Smooth muscle cell (in vitro differentiated cells): ENCODE measurements at regions not wholly inside any gene's neighbourhood (a gene's known extent, or its start where the extent isn't known, plus 50 kb on each side); places are given as distances from the start of the nearest gene placed in this dataset.

Experiments
- DNase-seq: peaks from one replicate; lab custom pipeline; 2025; ENCODE audit not compliant: unreplicated experiment; lab: John Stamatoyannopoulos, UW
- H2AFZ ChIP-seq: fragments of 200-600 bp; sonication (generic); 2 replicates; pipeline ENCODE4 v1.6.0; 2016; ENCODE audit warnings: antibody characterized with exemption, low read depth, mild to moderate bottlenecking
- H3F3A ChIP-seq: fragments of 200-600 bp; sonication (generic); 2 replicates; pipeline ENCODE4 v1.6.0; 2017; ENCODE audit warnings: antibody characterized with exemption, low read depth
- H3K27ac ChIP-seq: fragments of 200-600 bp; sonication (generic); 2 replicates; pipeline ENCODE4 v1.5.1; 2016; ENCODE audit warnings: low read depth, mild to moderate bottlenecking
- H3K27me3 ChIP-seq: fragments of 200-600 bp; sonication (generic); 2 replicates; pipeline ENCODE4 v1.6.1; 2016; ENCODE audit warnings: low read depth, mild to moderate bottlenecking
- H3K36me3 ChIP-seq: fragments of 200-600 bp; sonication (generic); 2 replicates; pipeline ENCODE4 v1.5.1; 2016; ENCODE audit warnings: low read depth
- H3K4me1 ChIP-seq: fragments of 200-600 bp; sonication (generic); 2 replicates; pipeline ENCODE4 v1.5.1; 2016; ENCODE audit warnings: low read depth
- H3K4me2 ChIP-seq: fragments of 200-600 bp; sonication (generic); 2 replicates; pipeline ENCODE4 v1.6.0; 2016; ENCODE audit warnings: mild to moderate bottlenecking
- H3K4me3 ChIP-seq: fragments of 200-600 bp; sonication (generic); 2 replicates; pipeline ENCODE4 v1.5.1; 2016; ENCODE audit warnings: mild to moderate bottlenecking
- H3K79me2 ChIP-seq: fragments of 200-600 bp; sonication (generic); 2 replicates; pipeline ENCODE4 v1.6.0; 2016; ENCODE audit warnings: low read depth, mild to moderate bottlenecking
- H3K9ac ChIP-seq: fragments of 200-600 bp; sonication (generic); 2 replicates; pipeline ENCODE4 v1.6.0; 2016; ENCODE audit warnings: low read depth
- H3K9me3 ChIP-seq: fragments of 200-600 bp; sonication (generic); replicated peaks from 2 replicates; pipeline ENCODE4 v1.5.1; 2016; ENCODE audit warnings: low read depth
- H4K20me1 ChIP-seq: fragments of 200-600 bp; sonication (generic); 2 replicates; pipeline ENCODE4 v1.6.0; 2016; ENCODE audit warnings: low read depth
- CTCF ChIP-seq: fragments of 200-600 bp; sonication (generic); IDR thresholded peaks from 2 replicates; pipeline ENCODE4 v1.5.1; 2017; ENCODE audit warnings: borderline replicate concordance, mild to moderate bottlenecking, antibody characterized with exemption; ENCODE audit not compliant: insufficient read depth, poor library complexity, severe bottlenecking
- WGBS: methylation state at CpG from one replicate; pipeline ENCODE4 v1.1.7; 2016; ENCODE audit warnings: low lambda C conversion rate; 5-methylcytosine and 5-hydroxymethylcytosine counted together

DNA sequence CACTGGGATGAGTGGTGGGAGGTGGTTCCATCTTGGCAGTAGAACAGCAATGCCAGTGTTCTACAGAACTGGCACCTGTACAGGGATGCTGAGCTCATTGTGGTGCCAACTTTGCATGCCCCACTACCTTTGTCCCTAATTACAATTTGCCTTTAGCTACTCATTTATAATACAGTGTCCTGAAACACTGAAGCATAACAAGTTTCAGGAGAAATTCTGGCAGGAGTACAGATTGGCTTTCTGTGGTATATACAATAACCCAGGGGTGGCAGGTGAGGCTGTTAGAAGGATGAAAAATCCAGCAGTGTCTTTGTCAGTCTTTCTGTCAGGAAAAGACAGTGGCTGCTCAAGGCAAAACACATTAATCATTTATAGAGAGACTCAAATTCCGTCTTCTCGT is 240.3 kb downstream of the FAM76B start:
- H3K4me3 ChIP-seq = no peak overlapping the region
- no peaks in the 10 kb centered on the region for H4K20me1 ChIP-seq
- H3K9ac ChIP-seq = no peak overlapping the region
- H3K79me2 ChIP-seq = no peaks in the 10 kb centered on the region
- 64% methylated on average over 2 of the region's 2 CpGs for WGBS
- no peak for TF ChIP-seq CTCF
- H2AFZ ChIP-seq = no peak overlapping the region
- H3K4me2 ChIP-seq = peak overlapping the region; percentile 1
- H3K9me3 ChIP-seq = no peaks in the 10 kb centered on the region
- no peaks in the 10 kb centered on the region for H3K27me3 ChIP-seq
- H3F3A ChIP-seq = peaks cover 5% of the 10 kb centered on the region
- DNase-seq = no peak
- peaks cover 17% of the 10 kb centered on the region for H3K4me1 ChIP-seq
- H3K27ac ChIP-seq = no peak overlapping the region
- H3K36me3 ChIP-seq = no peaks in the 10 kb centered on the region

GRCh38 chr11:95548416-95548815 is 241.2 kb downstream of the FAM76B start:
- Histone ChIP-seq H3K36me3 (no peaks in the 10 kb centered on the region), H4K20me1 (no peaks in the 10 kb centered on the region), H3K4me2 (peak overlapping the region; percentile 8), H3F3A (peaks cover 13% of the 10 kb centered on the region), H3K79me2 (no peaks in the 10 kb centered on the region), H3K4me3 (no peak overlapping the region), H3K4me1 (peaks cover 9% of the 10 kb centered on the region), H3K27ac (peak overlapping the region; percentile 17), H3K27me3 (no peaks in the 10 kb centered on the region), H3K9me3 (no peaks in the 10 kb centered on the region), H3K9ac (no peak overlapping the region), H2AFZ (peak overlapping the region; percentile 32)
- DNase-seq = no peak
- TF ChIP-seq CTCF = no peak

GRCh38 chr11:95547976-95548375 is 241.6 kb downstream of the FAM76B start:
- Histone ChIP-seq H3K27ac (peak overlapping the region; percentile 17), H3K27me3 (no peaks in the 10 kb centered on the region), H2AFZ (peak overlapping the region; percentile 32), H3F3A (peaks cover 18% of the 10 kb centered on the region), H3K9ac (no peak overlapping the region), H3K4me1 (peaks cover 9% of the 10 kb centered on the region), H3K36me3 (no peaks in the 10 kb centered on the region), H3K79me2 (no peaks in the 10 kb centered on the region), H3K4me2 (no peak overlapping the region), H3K9me3 (no peaks in the 10 kb centered on the region), H3K4me3 (no peak overlapping the region), H4K20me1 (no peaks in the 10 kb centered on the region)
- no peak for TF ChIP-seq CTCF
- DNase-seq = no peak

DNA sequence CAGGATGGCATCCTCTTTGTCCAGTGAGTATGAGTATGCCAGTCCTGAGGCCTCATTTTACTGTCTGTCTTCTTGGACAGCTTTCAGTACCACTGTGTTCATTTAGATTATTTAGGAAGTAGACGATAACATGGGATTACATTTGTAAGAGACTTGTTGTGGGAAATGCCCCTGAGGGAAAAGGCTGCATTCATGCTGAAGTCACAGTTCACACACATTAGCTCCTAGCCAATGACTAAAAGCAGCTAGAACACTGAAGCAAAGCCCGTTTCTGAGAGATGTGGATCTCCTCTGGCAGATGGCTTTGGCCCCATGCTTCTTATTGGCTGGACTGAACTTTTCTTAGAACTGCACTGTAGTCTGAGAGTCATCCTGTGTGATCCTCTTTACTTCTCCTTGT is 242.4 kb downstream of the FAM76B start:
- Histone ChIP-seq H3K27me3 (no peaks in the 10 kb centered on the region), H3K27ac (no peak overlapping the region), H3K79me2 (no peaks in the 10 kb centered on the region), H3K4me3 (no peak overlapping the region), H3K9me3 (no peaks in the 10 kb centered on the region), H3K4me1 (peaks cover 9% of the 10 kb centered on the region), H3K36me3 (no peaks in the 10 kb centered on the region), H3K9ac (no peak overlapping the region), H2AFZ (no peak overlapping the region), H3F3A (peaks cover 20% of the 10 kb centered on the region), H3K4me2 (no peak overlapping the region), H4K20me1 (no peaks in the 10 kb centered on the region)
- DNase-seq = no peak
- 15% methylated on average over 2 of the region's 2 CpGs for WGBS
- no peak for TF ChIP-seq CTCF
